ENCODE measurements at regions not wholly inside any gene's neighbourhood (a gene's known extent, or its start where the extent isn't known, plus 50 kb on each side); places are given as distances from the start of the nearest gene placed in this dataset.
"Not testable (repeated sequence)": the region's sequence is repeated elsewhere in the genome, so short reads cannot be mapped to it uniquely, and the experiment has no call there.

DNA sequence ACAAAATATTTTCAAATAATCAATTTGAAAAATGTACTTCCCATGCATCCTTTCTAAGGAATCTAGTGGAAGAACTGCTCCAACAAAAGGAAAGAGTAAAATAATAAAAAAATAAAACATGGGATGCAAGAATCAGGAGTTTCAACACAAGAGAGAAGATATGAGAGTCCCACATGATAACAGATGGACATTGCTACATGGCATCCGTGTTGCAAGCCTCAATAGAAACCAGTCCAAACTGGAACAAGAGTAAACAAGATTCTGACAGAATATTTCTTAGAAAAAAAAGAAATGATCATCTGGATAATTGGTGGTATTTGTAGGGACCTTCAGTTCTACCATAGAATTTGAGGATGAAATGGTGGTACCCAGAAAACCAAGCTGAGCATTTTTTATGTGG is 186.8 kb downstream of the FRK start:
- no peak for DNase-seq (ENCODE audit: low spot score)

GRCh38 chr6:115870464-115870863 is 190.2 kb downstream of the FRK start:
- DNase-seq (ENCODE audit: low spot score) = no peak

- DNase-seq (ENCODE audit: low spot score) = no peak
Measured at GRCh38 chr6:115865914-115866313, 194.8 kb downstream of the FRK start.

GRCh38 chr6:115863211-115863610 is 197.5 kb downstream of the FRK start:
- DNase-seq (ENCODE audit: low spot score) = no peak

DNA sequence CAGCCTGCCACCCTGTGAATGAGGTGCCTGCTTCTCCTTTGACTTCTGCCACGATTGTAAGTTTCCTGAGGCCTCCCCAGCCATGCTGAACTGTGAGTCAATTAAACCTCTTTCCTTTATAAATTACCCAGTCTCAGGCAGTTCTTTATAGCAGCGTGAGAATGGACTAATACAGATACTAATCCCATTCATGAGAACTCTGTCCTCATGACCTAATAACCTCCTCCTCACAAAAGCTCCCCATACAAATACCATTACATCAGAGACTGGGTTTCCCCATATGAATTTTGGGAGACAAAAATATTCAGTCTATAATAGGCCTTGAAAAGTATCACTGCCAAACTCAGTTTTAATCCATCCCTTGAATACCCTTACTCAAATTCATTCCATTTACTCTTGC is 199.0 kb downstream of the FRK start:
- DNase-seq (ENCODE audit: low spot score) = not testable (repeated sequence)

DNA sequence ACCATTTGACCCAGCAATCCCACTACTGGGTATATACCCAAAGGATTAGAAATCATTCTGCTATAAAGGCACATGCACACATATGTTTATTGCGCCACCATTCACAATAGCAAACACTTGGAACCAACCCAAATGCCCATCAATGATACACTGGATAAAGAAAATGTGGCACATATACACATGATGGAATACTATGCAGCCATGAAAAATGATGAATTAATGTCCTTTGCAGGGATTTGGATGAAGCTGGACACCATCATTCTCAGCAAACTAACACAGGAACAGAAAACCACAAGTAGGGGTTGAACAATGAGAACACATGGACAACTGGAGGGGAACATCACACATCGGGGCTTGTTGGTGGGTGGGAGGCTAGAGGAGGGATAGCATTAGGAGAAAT is 201.1 kb downstream of the FRK start:
- DNase-seq (ENCODE audit: low spot score) = not testable (repeated sequence)

GRCh38 chr6:115854866-115855665 is 205.6 kb downstream of the FRK start:
- no peak for DNase-seq (ENCODE audit: low spot score)

DNA sequence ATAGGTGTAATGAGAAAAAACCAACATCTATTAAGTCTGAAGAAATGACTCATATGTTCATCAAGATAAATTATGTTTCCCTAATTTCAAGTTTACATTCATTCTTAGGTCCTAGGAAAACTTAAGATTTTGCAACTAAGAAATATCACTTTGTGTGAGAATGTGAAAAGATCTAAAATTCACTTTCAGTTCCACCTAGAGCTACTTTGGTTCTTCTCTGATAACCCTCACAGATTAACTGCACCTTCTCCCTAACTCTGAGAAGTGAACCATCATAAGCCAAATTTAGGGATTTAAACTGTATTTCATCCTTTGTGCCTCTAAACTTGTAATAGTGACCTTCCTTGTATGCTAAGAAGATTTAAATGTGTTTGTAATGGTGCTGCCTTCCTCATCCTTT is 213.0 kb downstream of the FRK start:
- no peak for DNase-seq (ENCODE audit: low spot score)

- no peak for DNase-seq (ENCODE audit: low spot score)
Measured at GRCh38 chr6:115843945-115844344, 216.7 kb downstream of the FRK start.

- no peak for DNase-seq (ENCODE audit: low spot score)
Measured at GRCh38 chr6:115842338-115842737, 218.4 kb downstream of the FRK start.

GRCh38 chr6:115839583-115840181 is 221.0 kb downstream of the FRK start:
- DNase-seq (ENCODE audit: low spot score) = no peak

GRCh38 chr6:115838763-115839401 is 221.8 kb downstream of the FRK start:
- DNase-seq (ENCODE audit: low spot score) = peak; percentile 55

DNA sequence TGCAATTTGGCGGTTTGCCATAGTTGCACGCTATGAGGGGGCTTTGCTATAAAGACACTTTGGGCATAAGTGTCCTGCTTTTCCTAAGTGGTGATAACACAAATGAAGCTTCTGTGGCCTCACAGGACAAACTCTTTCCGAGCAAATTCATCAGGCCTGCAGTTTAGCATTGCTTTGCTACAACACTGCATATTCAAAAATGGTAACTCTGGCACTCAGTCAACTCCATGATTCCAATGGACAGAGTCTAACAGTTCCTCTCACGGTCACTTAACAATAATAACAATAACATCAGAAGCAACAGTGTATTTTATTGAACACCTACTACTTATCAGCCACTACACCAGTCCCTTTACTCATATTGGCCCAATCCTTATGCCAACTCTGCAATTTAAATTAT is 222.5 kb downstream of the FRK start:
- DNase-seq (ENCODE audit: low spot score) = no peak

- not testable (repeated sequence) for DNase-seq (ENCODE audit: low spot score)
Measured at GRCh38 chr6:115836374-115836773, 224.3 kb downstream of the FRK start.

GRCh38 chr6:115835314-115835713 is 225.4 kb downstream of the FRK start:
- DNase-seq (ENCODE audit: low spot score) = no peak

GRCh38 chr6:115834542-115834941 is 226.1 kb downstream of the FRK start:
- not testable (repeated sequence) for DNase-seq (ENCODE audit: low spot score)

- DNase-seq (ENCODE audit: low spot score) = no peak
Measured at GRCh38 chr6:115832786-115833185, 227.9 kb downstream of the FRK start.

- DNase-seq (ENCODE audit: low spot score) = no peak
Measured at GRCh38 chr6:115832186-115832585, 228.5 kb downstream of the FRK start.

DNA sequence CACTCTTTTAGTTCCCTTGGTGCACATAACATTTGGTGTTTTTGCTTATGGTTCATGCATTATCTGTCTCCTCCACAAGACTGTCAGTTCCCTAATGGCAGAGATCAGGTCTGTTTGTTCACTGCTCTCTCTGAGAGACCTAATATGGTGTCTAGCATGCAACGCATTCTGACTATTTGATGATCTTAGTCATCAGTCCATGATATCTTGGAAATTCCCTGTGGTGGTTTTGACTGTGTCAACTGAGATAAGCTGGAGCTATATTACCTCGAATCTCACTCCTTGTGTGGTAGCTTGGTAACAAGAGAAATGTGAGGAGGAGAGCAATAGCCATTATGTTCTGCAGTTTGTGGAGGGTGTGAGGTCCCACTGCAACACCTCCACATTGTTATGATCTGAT is 229.8 kb downstream of the FRK start:
- no peak for DNase-seq (ENCODE audit: low spot score)

- no peak for DNase-seq (ENCODE audit: low spot score)
Measured at GRCh38 chr6:115821798-115822197, 238.9 kb downstream of the FRK start.

DNA sequence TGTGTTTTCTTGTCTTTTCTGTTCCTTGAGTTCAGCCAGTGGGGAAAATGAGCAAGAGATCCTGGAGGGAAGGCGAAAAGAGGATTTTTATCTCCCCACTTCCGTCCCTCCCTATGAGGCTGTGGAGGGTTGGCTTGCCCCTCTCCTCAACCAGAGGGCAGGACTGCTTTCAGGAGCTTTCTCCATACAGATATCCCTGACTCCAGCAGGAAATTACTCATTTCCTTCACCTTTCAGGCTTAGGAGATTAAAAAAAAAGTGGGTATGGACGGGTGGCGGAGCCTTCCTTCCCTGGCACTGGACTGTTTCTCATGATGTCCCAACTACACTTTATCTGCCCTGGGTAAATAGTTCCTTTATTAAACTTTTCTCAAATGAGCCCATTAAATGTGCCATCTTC is 241.2 kb downstream of the FRK start:
- no peak for DNase-seq (ENCODE audit: low spot score)

DNA sequence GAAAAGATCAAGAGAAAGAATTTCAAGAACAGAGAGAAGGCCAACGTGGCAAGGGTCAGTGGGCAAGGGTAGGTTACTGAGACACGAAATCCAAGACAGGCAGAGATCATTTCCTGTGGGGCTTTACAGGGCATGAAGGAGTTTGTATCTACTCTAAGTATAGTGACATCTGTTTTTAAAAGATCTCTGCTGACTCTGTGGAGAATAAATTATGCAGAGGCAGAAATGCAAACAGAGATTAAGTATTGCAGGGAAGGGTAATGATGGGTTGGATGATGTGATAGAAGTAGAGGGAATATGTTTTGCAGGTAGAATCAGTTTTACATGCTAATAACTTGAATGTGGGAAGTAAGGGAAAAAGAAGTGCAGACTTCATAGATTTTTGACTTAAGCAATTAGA is 243.5 kb downstream of the FRK start:
- no peak for DNase-seq (ENCODE audit: low spot score)

GRCh38 chr6:115814907-115815306 is 245.8 kb downstream of the FRK start:
- DNase-seq (ENCODE audit: low spot score) = no peak

Measured in LoVo (cell line).